Colonic mucosa (tissue), 4 donors: ENCODE measurements at regions not wholly inside any gene's neighbourhood (a gene's known extent, or its start where the extent isn't known, plus 50 kb on each side); places are given as distances from the start of the nearest gene placed in this dataset.
"Not testable (repeated sequence)": the region's sequence is repeated elsewhere in the genome, so short reads cannot be mapped to it uniquely, and the experiment has no call there.

ENCODE experiments used
- DNase-seq: peaks from one replicate; pipeline ENCODE4 v3.0.0-alpha.2; 2020
- H3K27ac ChIP-seq: fragments of 200-600 bp; one replicate; pipeline ENCODE4 v1.8.0; 2021
- H3K27me3 ChIP-seq: fragments of 200-600 bp; one replicate; pipeline ENCODE4 v1.8.0; 2021
- H3K36me3 ChIP-seq: fragments of 200-600 bp; one replicate; pipeline ENCODE4 v1.8.0; 2021
- H3K4me1 ChIP-seq: fragments of 200-600 bp; one replicate; pipeline ENCODE4 v1.8.0; 2021; ENCODE audit warnings: mild to moderate bottlenecking
- H3K4me3 ChIP-seq: fragments of 200-600 bp; one replicate; pipeline ENCODE4 v1.8.0; 2021
- H3K9ac ChIP-seq, 2 donors: one replicate each; pipeline ENCODE4 v1.7.0; 2013; ENCODE audit warnings: control low read depth in 2 of 2, low read depth in 2 of 2, low read length in 2 of 2
- H3K9me3 ChIP-seq: fragments of 200-600 bp; one replicate; pipeline ENCODE4 v1.8.0; 2021
- CTCF ChIP-seq: fragments of 200-600 bp; IDR thresholded peaks from one replicate; pipeline ENCODE4 v1.8.0; 2022; ENCODE audit warnings: antibody characterized with exemption, mild to moderate bottlenecking
- intact Hi-C: fragments of 100-400 bp; cut with DNase I; formaldehyde crosslinking; loops from one replicate; pipeline ENCODE4 v1.14.1; 2022
- donor health status: healthy.
- donor health status: DM: no; HTN: no; CAD: no.
- donor health status: DM: no; HTN: no; CAD: no.

GRCh38 chr4:171348090-171348489 is 465.1 kb upstream of the GALNTL6 start:
- no peaks in the 10 kb centered on the region for H3K9me3 ChIP-seq
- H3K27ac ChIP-seq: no peak overlapping the region
- no peaks in the 10 kb centered on the region for H3K36me3 ChIP-seq
- H3K27me3 ChIP-seq: no peaks in the 10 kb centered on the region
- intact Hi-C loops: no loop called here
- DNase-seq: no peak
- no peaks in the 10 kb centered on the region for H3K4me1 ChIP-seq
- no peak overlapping the region for H3K4me3 ChIP-seq
- TF ChIP-seq CTCF: no peak
- no peak overlapping the region for H3K9ac ChIP-seq

DNA sequence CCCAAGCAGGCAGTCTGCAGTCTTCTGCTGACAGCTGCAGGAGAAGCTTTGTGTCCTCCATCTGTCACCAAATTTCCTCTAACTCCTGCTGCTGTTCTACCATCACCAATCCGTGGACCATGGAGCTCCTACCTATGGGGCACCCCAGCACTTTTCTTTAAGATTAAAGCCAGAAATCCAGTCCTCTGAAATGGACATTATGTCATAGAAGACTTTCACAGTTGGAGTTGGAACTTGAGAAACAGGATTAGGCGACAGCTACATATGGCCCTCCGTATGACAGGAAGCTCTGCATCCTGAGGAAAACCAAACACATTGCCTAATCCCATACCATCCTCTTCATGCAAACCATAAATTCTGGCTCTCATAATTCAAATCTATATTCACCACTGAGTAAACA is 470.6 kb upstream of the GALNTL6 start:
- Histone ChIP-seq H3K27ac (no peak overlapping the region), H3K9ac (no peak overlapping the region), H3K4me1 (no peaks in the 10 kb centered on the region), H3K4me3 (no peak overlapping the region), H3K9me3 (no peaks in the 10 kb centered on the region), H3K27me3 (no peaks in the 10 kb centered on the region), H3K36me3 (no peaks in the 10 kb centered on the region)
- no peak for DNase-seq
- intact Hi-C loops: no loop called here
- TF ChIP-seq CTCF: no peak

GRCh38 chr4:171340258-171340657 is 472.9 kb upstream of the GALNTL6 start:
- H3K4me1 ChIP-seq: no peaks in the 10 kb centered on the region
- no peak for TF ChIP-seq CTCF
- intact Hi-C loops: no loop called here
- H3K9me3 ChIP-seq: no peaks in the 10 kb centered on the region
- H3K4me3 ChIP-seq: no peak overlapping the region
- no peak overlapping the region for H3K9ac ChIP-seq
- H3K36me3 ChIP-seq: no peaks in the 10 kb centered on the region
- H3K27me3 ChIP-seq: no peaks in the 10 kb centered on the region
- no peak for DNase-seq
- H3K27ac ChIP-seq: no peak overlapping the region

DNA sequence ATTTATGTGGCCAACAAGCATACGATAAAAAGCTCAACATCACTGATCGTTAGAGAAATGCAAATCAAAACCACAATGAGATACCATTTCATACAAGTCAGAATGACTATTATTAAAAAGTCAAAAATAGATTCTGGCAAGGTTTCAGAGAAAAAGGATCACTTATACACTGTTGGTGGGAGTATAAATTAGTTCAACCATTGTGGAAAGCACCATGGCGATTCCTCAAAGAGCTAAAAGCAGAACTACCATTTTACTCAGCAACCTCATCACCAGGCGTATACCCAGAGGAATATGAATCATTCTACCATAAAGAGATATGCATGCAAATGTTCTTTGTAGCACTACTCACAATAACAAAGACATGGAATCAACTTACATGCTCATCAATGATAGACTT is 478.7 kb upstream of the GALNTL6 start:
- Histone ChIP-seq H3K27me3 (no peaks in the 10 kb centered on the region), H3K36me3 (no peaks in the 10 kb centered on the region), H3K9ac (no peak overlapping the region), H3K4me3 (no peak overlapping the region), H3K9me3 (no peaks in the 10 kb centered on the region), H3K27ac (no peak overlapping the region), H3K4me1 (no peaks in the 10 kb centered on the region)
- no peak for TF ChIP-seq CTCF
- no peak for DNase-seq
- intact Hi-C loops: no loop called here

GRCh38 chr4:171308661-171309060 is 504.5 kb upstream of the GALNTL6 start:
- Histone ChIP-seq H3K27ac (no peak overlapping the region), H3K9ac (no peak overlapping the region), H3K9me3 (no peaks in the 10 kb centered on the region), H3K4me1 (no peaks in the 10 kb centered on the region), H3K4me3 (no peak overlapping the region), H3K27me3 (no peaks in the 10 kb centered on the region), H3K36me3 (no peaks in the 10 kb centered on the region)
- no peak for TF ChIP-seq CTCF
- intact Hi-C loops: no loop called here
- no peak for DNase-seq

- not testable (repeated sequence) for DNase-seq, H3K4me1 ChIP-seq, H3K27ac ChIP-seq
Measured at GRCh38 chr4:171298048-171298718, 515.0 kb upstream of the GALNTL6 start.

More at GRCh38 chr4:171298048-171298718, 515.0 kb upstream of the GALNTL6 start:
- H3K9ac ChIP-seq, intact Hi-C loops, H3K27me3 ChIP-seq, H3K4me3 ChIP-seq, H3K9me3 ChIP-seq, H3K36me3 ChIP-seq: not testable (repeated sequence)
